ENCODE measurements at regions not wholly inside any gene's neighbourhood (a gene's known extent, or its start where the extent isn't known, plus 50 kb on each side); places are given as distances from the start of the nearest gene placed in this dataset.

- ChIA-PET CTCF (no interaction called here), POLR2A (no interaction called here)
- Histone ChIP-seq H3K79me2 (ENCODE audit: control insufficient read depth, insufficient read depth, low read length) (no peaks in the 10 kb centered on the region), H3K4me2 (ENCODE audit: insufficient read depth, low read length) (no peak overlapping the region), H4K20me1 (replicated peaks; ENCODE audit: control insufficient read depth, extremely low read depth, insufficient read depth, low read length) (no peaks in the 10 kb centered on the region), H3K4me1 (ENCODE audit: control insufficient read depth, extremely low read depth, insufficient read depth, low read length) (no peaks in the 10 kb centered on the region), H2AFZ (ENCODE audit: low read depth, low read length) (no peak overlapping the region), H3K27ac (ENCODE audit: insufficient read depth, low read depth, low read length) (no peak overlapping the region), H3K27me3 (ENCODE audit: control insufficient read depth in 2 of 2, insufficient read depth in 2 of 2, low read length in 2 of 2) (peaks cover 0 to 3% of the 10 kb centered on the region in 2 experiments), H3K36me3 (ENCODE audit: control insufficient read depth in 2 of 2, extremely low read depth in 1 of 2, insufficient read depth in 2 of 2, low read length in 2 of 2) (no peaks in the 10 kb centered on the region), H3K9ac (replicated peaks; ENCODE audit: extremely low read depth, insufficient read depth, low read length) (no peak overlapping the region), H3K9me1 (replicated peaks; ENCODE audit: control insufficient read depth, extremely low read depth, insufficient read depth, low read length) (no peaks in the 10 kb centered on the region), H3K9me3 (replicated peaks; ENCODE audit: control insufficient read depth, insufficient read depth, low read length) (no peaks in the 10 kb centered on the region), H3K4me3 (replicated peaks in 1 of 3; ENCODE audit: insufficient read depth in 1 of 3, low read depth in 1 of 3, low read length in 3 of 3) (no peak overlapping the region)
- no TSS peak for BruUV-seq (replicated peaks)
- DNase-seq (ENCODE audit: low read depth, low spot score): no peak
- TF ChIP-seq EZH2 (IDR thresholded peaks at IDR 0.05; ENCODE audit: borderline replicate concordance, low read depth, low read length, severe bottlenecking): no peak
- no peak for TF ChIP-seq GATA2 (IDR thresholded peaks at IDR 0.05; ENCODE audit: insufficient read depth, insufficient read length, low read depth, low read length)
- TF ChIP-seq MYC (IDR thresholded peaks at IDR 0.05; ENCODE audit: low read depth, low read length): no peak
- no peak for TF ChIP-seq JUN (IDR thresholded peaks at IDR 0.05; ENCODE audit: borderline replicate concordance, insufficient read depth, insufficient read length, low read depth)
- no peak for TF ChIP-seq CTCF (IDR thresholded peaks at IDR 0.05; ENCODE audit: extremely low read depth in 1 of 2, insufficient read depth in 1 of 2, low read depth in 1 of 2, low read length in 2 of 2)
- no peak for TF ChIP-seq MAX (IDR thresholded peaks at IDR 0.05; ENCODE audit: insufficient read depth, insufficient read length)
- TF ChIP-seq POLR2A (IDR thresholded peaks at IDR 0.05; ENCODE audit: low read depth, low read length): no peak
- TF ChIP-seq POLR2AphosphoS5 (IDR thresholded peaks at IDR 0.05; ENCODE audit: insufficient read depth, low read depth, low read length): no peak
- no peak for FAIRE-seq
- dilution Hi-C loops (cut with MboI; ENCODE audit: extremely low pct_ligation_motif_present, low sequenced_read_pairs) (no loop called here), intact Hi-C loops (cut with micrococcal nuclease) (no loop called here)
These were observed 156.4 kb upstream of the PCDH18 start for GRCh38 chr4:137688651-137689050.

All from endothelial cell of umbilical vein (primary cell).